22Rv1 (cell line): ENCODE measurements at regions not wholly inside any gene's neighbourhood (a gene's known extent, or its start where the extent isn't known, plus 50 kb on each side); places are given as distances from the start of the nearest gene placed in this dataset.

ENCODE experiments used
- H3K27ac ChIP-seq: fragments of 450-650 bp; 2 replicates; pipeline ENCODE4 v1.5.1; 2017
- ZFX ChIP-seq: fragments of 450-650 bp; IDR thresholded peaks from 2 replicates; pipeline ENCODE4 v1.6.1; 2017; ENCODE audit warnings: antibody characterized with exemption, borderline replicate concordance
- TF ChIP-seq, protein P1 (sequence below): fragments of 450-650 bp; IDR thresholded peaks from 2 replicates; pipeline ENCODE4 v1.5.1; 2017; ENCODE audit warnings: mild to moderate bottlenecking

GRCh38 chr14:22460461-22461195 is 128.4 kb downstream of the DAD1 start:
- no peak overlapping the region for H3K27ac ChIP-seq
- TF ChIP-seq, protein P1, sequence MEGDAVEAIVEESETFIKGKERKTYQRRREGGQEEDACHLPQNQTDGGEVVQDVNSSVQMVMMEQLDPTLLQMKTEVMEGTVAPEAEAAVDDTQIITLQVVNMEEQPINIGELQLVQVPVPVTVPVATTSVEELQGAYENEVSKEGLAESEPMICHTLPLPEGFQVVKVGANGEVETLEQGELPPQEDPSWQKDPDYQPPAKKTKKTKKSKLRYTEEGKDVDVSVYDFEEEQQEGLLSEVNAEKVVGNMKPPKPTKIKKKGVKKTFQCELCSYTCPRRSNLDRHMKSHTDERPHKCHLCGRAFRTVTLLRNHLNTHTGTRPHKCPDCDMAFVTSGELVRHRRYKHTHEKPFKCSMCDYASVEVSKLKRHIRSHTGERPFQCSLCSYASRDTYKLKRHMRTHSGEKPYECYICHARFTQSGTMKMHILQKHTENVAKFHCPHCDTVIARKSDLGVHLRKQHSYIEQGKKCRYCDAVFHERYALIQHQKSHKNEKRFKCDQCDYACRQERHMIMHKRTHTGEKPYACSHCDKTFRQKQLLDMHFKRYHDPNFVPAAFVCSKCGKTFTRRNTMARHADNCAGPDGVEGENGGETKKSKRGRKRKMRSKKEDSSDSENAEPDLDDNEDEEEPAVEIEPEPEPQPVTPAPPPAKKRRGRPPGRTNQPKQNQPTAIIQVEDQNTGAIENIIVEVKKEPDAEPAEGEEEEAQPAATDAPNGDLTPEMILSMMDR: no peak
- TF ChIP-seq ZFX: no peak

DNA sequence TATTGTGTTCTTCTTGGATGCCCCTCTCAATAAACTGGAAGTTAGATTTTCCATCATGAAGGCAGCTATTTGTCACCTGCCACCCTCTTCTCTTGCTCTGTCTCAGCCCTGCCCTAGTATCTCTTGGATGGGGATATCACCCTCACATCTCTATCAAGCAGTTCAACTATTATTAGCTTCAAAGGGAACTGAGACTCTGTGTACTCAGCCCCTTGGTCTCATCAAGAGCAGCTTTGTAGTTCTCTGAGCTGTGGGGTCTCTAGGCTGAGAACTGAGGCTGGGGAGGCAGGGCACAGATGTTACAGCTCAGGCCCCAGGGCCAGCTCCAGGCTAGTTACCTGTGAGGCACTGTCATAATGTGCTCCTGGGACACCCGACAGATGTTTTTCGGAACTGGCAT is 130.3 kb downstream of the DAD1 start:
- H3K27ac ChIP-seq: no peak overlapping the region
- TF ChIP-seq, protein P1: no peak
- TF ChIP-seq ZFX: no peak

DNA sequence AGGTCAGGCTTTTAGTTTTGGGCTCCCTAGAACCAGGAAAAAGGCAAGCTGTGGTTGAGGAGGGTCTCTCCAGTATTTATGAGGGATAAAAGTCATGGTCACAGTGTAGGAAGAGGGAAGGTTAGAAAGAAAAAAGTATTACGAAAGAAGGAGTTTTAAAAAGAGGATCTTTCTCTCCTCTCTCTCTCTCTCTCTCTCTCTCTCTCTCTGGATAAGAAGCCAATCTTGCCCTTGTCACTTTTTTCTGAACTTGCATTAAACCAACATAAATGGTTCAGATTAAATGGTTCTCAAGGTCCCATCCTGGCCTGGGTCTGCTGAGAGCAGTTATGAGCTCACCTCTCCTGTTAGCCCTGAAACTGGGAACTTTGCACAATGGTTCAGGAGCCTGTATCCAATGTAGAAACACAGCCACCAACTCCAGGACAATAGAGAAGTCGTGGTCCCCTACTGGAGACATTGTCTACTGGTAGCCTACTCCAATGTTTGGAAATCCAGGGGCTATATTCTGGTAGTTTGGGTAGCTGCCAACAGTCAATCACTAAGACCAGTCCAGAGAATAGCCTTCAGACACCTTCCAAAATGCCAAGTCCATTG is 131.9 kb downstream of the DAD1 start:
- TF ChIP-seq, protein P1: no peak
- no peak for TF ChIP-seq ZFX
- no peak overlapping the region for H3K27ac ChIP-seq

- H3K27ac ChIP-seq: no peak overlapping the region
- TF ChIP-seq, protein P1: no peak
- no peak for TF ChIP-seq ZFX
These were observed 132.6 kb downstream of the DAD1 start for GRCh38 chr14:22456421-22456820.

- TF ChIP-seq, protein P1: no peak
- TF ChIP-seq ZFX: no peak
- H3K27ac ChIP-seq: no peak overlapping the region
These were observed 136.7 kb downstream of the DAD1 start for GRCh38 chr14:22452330-22452729.

DNA sequence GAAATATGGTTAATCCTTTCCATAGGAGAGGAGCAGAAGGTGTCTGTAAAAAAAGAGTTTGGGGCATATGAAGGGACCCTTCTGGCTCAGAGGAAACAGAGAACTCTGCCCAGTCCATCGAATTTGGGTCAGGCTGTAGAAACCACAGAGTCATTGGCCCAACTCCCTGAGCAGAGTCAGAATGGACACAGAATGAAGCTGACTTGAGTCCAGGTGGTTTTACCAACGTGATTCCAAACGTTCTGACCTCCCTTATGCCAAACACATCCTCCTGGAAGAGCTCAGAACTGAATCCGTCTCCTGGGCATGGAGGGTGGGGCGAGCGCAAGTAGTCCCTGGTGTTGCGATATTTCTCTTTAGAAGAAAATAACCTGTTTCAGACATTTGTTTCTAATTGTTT is 138.8 kb downstream of the DAD1 start:
- TF ChIP-seq ZFX: no peak
- TF ChIP-seq, protein P1: no peak
- H3K27ac ChIP-seq: no peak overlapping the region

GRCh38 chr14:22449600-22449905 is 139.5 kb downstream of the DAD1 start:
- no peak for TF ChIP-seq ZFX
- TF ChIP-seq, protein P1: no peak
- no peak overlapping the region for H3K27ac ChIP-seq
